PC-9 (cell line): ENCODE measurements at regions not wholly inside any gene's neighbourhood (a gene's known extent, or its start where the extent isn't known, plus 50 kb on each side); places are given as distances from the start of the nearest gene placed in this dataset.

Experiments used
- BruUV-seq: library from RNA; stranded (reverse); fragments of 400-500 nt; replicated peaks from 2 replicates; lab custom pipeline; 2021; lab: Mats Ljungman, UMichigan
- CTCF ChIA-PET: fragments of 300-600 bp; sonication (Branson Sonifier 250); formaldehyde crosslinking; loops from one replicate; lab custom pipeline; 2022; ENCODE audit warnings: antibody characterized with exemption; lab: Charles Lee
- POLR2A ChIA-PET: fragments of 300-600 bp; sonication (Branson Sonifier 250); formaldehyde crosslinking; loops from one replicate; lab custom pipeline; 2022; ENCODE audit warnings: antibody characterized with exemption; ENCODE audit not compliant: unreplicated experiment; lab: Charles Lee
- DNase-seq, 2 experiments: peaks; one replicate each; pipeline versions ENCODE4 v3.0.0 to v3.0.0-alpha.2; 2015 to 2022; ENCODE audit warnings: mixed read lengths in 1 of 2
- H2AFZ ChIP-seq: fragments of 200-600 bp; sonication (generic); 2 replicates; pipeline ENCODE4 v1.8.1; 2017; ENCODE audit warnings: antibody characterized with exemption
- H3F3A ChIP-seq: fragments of 200-600 bp; sonication (generic); 2 replicates; pipeline ENCODE4 v1.8.1; 2017; ENCODE audit warnings: antibody characterized with exemption, mild to moderate bottlenecking, low read depth; ENCODE audit not compliant: insufficient read depth
- H3K27ac ChIP-seq: fragments of 200-600 bp; sonication (generic); 2 replicates; pipeline ENCODE4 v1.6.1; 2016; ENCODE audit warnings: mixed run types
- H3K27me3 ChIP-seq: fragments of 200-600 bp; sonication (generic); 2 replicates; pipeline ENCODE4 v1.6.1; 2016; ENCODE audit warnings: low read depth, mixed run types; ENCODE audit not compliant: insufficient read depth
- H3K36me3 ChIP-seq: fragments of 200-600 bp; sonication (generic); 2 replicates; pipeline ENCODE4 v1.6.1; 2016; ENCODE audit warnings: low read depth, mixed run types
- H3K4me1 ChIP-seq: fragments of 200-600 bp; sonication (generic); replicated peaks from 2 replicates; pipeline ENCODE4 v1.6.1; 2016; ENCODE audit warnings: mixed run types; ENCODE audit not compliant: insufficient read depth
- H3K4me2 ChIP-seq: fragments of 200-600 bp; sonication (generic); 2 replicates; pipeline ENCODE4 v1.6.1; 2017; ENCODE audit warnings: mixed run types
- H3K4me3 ChIP-seq: fragments of 200-600 bp; sonication (generic); 2 replicates; pipeline ENCODE4 v1.6.1; 2016; ENCODE audit warnings: mixed run types
- H3K79me2 ChIP-seq: fragments of 200-600 bp; sonication (generic); 2 replicates; pipeline ENCODE4 v1.6.1; 2017; ENCODE audit warnings: low read depth, mixed run types
- H3K9me2 ChIP-seq: fragments of 200-600 bp; sonication (generic); 2 replicates; pipeline ENCODE4 v1.8.1; 2017; ENCODE audit warnings: mild to moderate bottlenecking; ENCODE audit not compliant: insufficient read depth
- H3K9me3 ChIP-seq: fragments of 200-600 bp; sonication (generic); 2 replicates; pipeline ENCODE4 v1.8.1; 2016; ENCODE audit warnings: low read depth; ENCODE audit not compliant: insufficient read depth
- H4K20me1 ChIP-seq: fragments of 200-600 bp; sonication (generic); 2 replicates; pipeline ENCODE4 v1.8.1; 2017; ENCODE audit not compliant: insufficient read depth
- CTCF ChIP-seq: fragments of 200-600 bp; sonication (generic); conservative IDR thresholded peaks from 2 replicates; pipeline ENCODE4 v1.6.1; 2017; ENCODE audit warnings: mixed run types, antibody characterized with exemption, mild to moderate bottlenecking, moderate library complexity
- EZH2 ChIP-seq: fragments of 200-600 bp; sonication (generic); IDR thresholded peaks from 2 replicates; pipeline ENCODE4 v1.8.0; 2017; ENCODE audit warnings: antibody characterized with exemption, low read depth
- intact Hi-C: fragments of 100-400 bp; cut with micrococcal nuclease; formaldehyde crosslinking; loops from one replicate; pipeline ENCODE4 v1.10.0; 2022; ENCODE audit not compliant: unreplicated experiment

DNA sequence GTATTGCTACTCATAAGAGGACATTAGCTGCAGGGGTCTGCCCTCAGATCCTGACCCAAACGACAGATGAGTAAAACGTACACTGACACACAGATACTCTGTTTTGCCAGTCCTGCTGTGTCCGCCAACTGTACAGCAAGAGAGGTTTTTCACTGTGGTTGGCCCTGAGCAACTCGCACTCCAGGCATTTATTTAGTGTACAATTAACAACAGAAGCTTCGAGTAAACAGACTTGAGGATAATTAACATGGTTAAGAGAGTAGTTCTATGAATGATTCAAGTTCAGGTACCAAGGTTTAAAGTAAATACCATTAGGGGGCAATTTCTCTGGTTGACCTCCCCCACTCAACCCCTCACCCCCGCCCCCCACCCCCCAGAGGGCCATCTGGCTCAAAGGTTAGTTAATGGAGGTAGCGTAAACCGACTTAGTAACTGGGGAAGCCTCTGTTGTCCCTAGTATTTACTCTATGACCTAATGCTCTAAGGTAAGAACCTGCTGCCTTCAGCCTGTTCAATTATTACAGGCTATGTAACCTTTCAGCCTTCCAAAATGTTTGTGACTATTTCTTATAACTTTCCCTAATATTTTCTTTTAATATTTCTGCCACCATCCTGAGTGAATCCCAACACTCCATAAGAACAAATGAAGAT lies 103.9 kb upstream of the XIRP2 start:
- POLR2A ChIA-PET: no interaction called here

DNA sequence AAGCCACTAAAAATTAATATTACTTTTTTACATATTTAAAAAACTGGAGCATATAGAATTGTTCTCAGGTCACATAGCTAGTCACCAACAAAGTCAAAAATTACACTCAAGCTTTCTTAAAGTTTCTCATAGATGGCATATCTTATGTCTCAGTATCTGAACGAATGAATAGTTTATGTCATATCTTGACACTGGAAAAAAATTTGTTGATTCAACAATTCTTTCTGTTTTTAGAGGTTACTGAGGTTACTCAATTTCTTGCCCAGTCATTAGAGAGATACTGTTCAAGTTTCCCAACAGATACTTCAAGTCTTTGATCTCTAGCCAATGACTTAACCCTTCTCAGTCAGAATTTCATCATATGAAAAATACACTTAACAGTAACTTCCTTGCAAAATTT lies 113.1 kb upstream of the XIRP2 start:
- Histone ChIP-seq H2AFZ (no peak overlapping the region), H3K36me3 (no peaks in the 10 kb centered on the region), H4K20me1 (no peaks in the 10 kb centered on the region; the same call in 1 of the 2 replicates), H3K4me3 (no peak overlapping the region), H3K4me1 (no peaks in the 10 kb centered on the region), H3K79me2 (no peaks in the 10 kb centered on the region), H3K4me2 (no peak overlapping the region), H3K9me3 (no peaks in the 10 kb centered on the region), H3K9me2 (no peaks in the 10 kb centered on the region), H3F3A (no peaks in the 10 kb centered on the region), H3K27ac (no peak overlapping the region), H3K27me3 (no peaks in the 10 kb centered on the region)
- no TSS peak for BruUV-seq
- ChIA-PET POLR2A (no interaction called here), CTCF (no interaction called here)
- intact Hi-C loops: no loop called here
- no peak for DNase-seq
- no peak for TF ChIP-seq CTCF
- TF ChIP-seq EZH2: no peak

More for the DNA sequence above, 103.9 kb upstream of the XIRP2 start:
- Histone ChIP-seq H3K9me2 (no peaks in the 10 kb centered on the region), H3K9me3 (no peaks in the 10 kb centered on the region), H4K20me1 (no peaks in the 10 kb centered on the region), H3K79me2 (no peaks in the 10 kb centered on the region), H3K27ac (no peak overlapping the region), H3K4me3 (no peak overlapping the region), H3K4me2 (no peak overlapping the region), H2AFZ (no peak overlapping the region), H3K27me3 (no peaks in the 10 kb centered on the region), H3F3A (no peaks in the 10 kb centered on the region), H3K4me1 (no peaks in the 10 kb centered on the region), H3K36me3 (no peaks in the 10 kb centered on the region)
- intact Hi-C loops: no loop called here
- BruUV-seq: no TSS peak
- CTCF ChIA-PET: no interaction called here
- TF ChIP-seq EZH2 (no peak), CTCF (no peak)
- no peak for DNase-seq

DNA sequence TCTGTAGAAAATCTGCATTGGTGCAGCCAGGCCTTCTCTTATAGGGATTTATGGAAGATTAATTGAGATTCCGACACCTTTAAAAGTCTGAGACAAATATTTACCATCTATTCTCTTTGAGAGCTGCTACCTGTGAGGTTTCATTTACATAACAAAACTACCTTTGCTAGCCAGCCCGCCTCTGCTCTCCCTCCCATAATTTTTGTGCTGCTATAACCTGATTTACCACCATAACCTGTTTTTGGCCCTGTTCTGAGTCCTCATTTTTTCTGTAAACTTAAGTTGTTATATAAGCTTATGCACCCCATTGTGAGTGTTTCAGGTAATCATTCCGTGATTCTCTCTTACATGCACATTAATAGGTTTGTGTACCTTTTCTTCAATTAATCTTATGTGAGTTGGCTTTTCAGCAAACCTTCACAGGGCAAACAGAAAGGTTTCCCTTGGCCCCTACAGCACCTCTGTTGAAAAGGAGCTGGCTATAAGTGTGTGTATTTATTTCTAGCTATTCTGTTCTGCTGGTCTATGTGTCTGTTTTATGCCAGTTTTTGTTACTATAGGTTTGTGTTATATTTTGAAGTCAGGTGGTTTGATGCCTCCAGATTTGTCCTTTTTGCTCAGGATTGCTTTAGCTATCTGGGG lies 114.9 kb upstream of the XIRP2 start:
- TF ChIP-seq CTCF (no peak), EZH2 (no peak)
- Histone ChIP-seq H3K4me3 (no peak overlapping the region), H4K20me1 (no peaks in the 10 kb centered on the region; the same call in 1 of the 2 replicates), H3K27me3 (no peaks in the 10 kb centered on the region), H3K4me1 (no peaks in the 10 kb centered on the region), H3F3A (no peaks in the 10 kb centered on the region), H3K27ac (no peak overlapping the region), H3K4me2 (no peak overlapping the region), H3K36me3 (no peaks in the 10 kb centered on the region), H3K9me2 (no peaks in the 10 kb centered on the region), H3K79me2 (no peaks in the 10 kb centered on the region), H2AFZ (no peak overlapping the region), H3K9me3 (no peaks in the 10 kb centered on the region)
- no peak for DNase-seq
- CTCF ChIA-PET: no interaction called here
- POLR2A ChIA-PET: no interaction called here
- intact Hi-C loops: no loop called here
- BruUV-seq: no TSS peak
